Forelimb muscle (tissue), 1 donor: ENCODE measurements at regions not wholly inside any gene's neighbourhood (a gene's known extent, or its start where the extent isn't known, plus 50 kb on each side); places are given as distances from the start of the nearest gene placed in this dataset.

ENCODE experiments used
- DNase-seq: peaks from one replicate; pipeline ENCODE4 v3.0.0-alpha.2; 2013; ENCODE audit warnings: low read depth

- no peak for DNase-seq
Observed at GRCh38 chr2:147081831-147082230, 763.0 kb upstream of the ACVR2A start.

GRCh38 chr2:147076634-147077033 is 768.2 kb upstream of the ACVR2A start:
- DNase-seq: no peak

GRCh38 chr2:147068071-147068470 is 776.8 kb upstream of the ACVR2A start:
- no peak for DNase-seq

GRCh38 chr2:147067136-147067535 is 777.7 kb upstream of the ACVR2A start:
- no peak for DNase-seq

- DNase-seq: no peak
Observed at GRCh38 chr2:147062073-147062472, 782.8 kb upstream of the ACVR2A start.

- no peak for DNase-seq
Observed at GRCh38 chr2:147061269-147061668, 783.6 kb upstream of the ACVR2A start.

GRCh38 chr2:147057892-147058490 is 786.8 kb upstream of the ACVR2A start:
- no peak for DNase-seq

GRCh38 chr2:147051814-147052213 is 793.0 kb upstream of the ACVR2A start:
- DNase-seq: no peak

- peak; percentile 54 for DNase-seq
Observed at GRCh38 chr2:147051248-147051647, 793.6 kb upstream of the ACVR2A start.

GRCh38 chr2:147049957-147050356 is 794.9 kb upstream of the ACVR2A start:
- no peak for DNase-seq

GRCh38 chr2:147046473-147046872 is 798.4 kb upstream of the ACVR2A start:
- DNase-seq: no peak

- DNase-seq: no peak
Observed at GRCh38 chr2:147045113-147045512, 799.7 kb upstream of the ACVR2A start.

- DNase-seq: no peak
Observed at GRCh38 chr2:147041121-147041494, 803.7 kb upstream of the ACVR2A start.

GRCh38 chr2:147040298-147041120 is 804.3 kb upstream of the ACVR2A start:
- DNase-seq: no peak

GRCh38 chr2:147037048-147037447 is 807.8 kb upstream of the ACVR2A start:
- DNase-seq: no peak

- no peak for DNase-seq
Observed at GRCh38 chr2:147033044-147033443, 811.8 kb upstream of the ACVR2A start.

- DNase-seq: no peak
Observed at GRCh38 chr2:147031897-147032296, 812.9 kb upstream of the ACVR2A start.

- DNase-seq: no peak
Observed at GRCh38 chr2:147030966-147031720, 813.7 kb upstream of the ACVR2A start.

GRCh38 chr2:147027436-147027835 is 817.4 kb upstream of the ACVR2A start:
- no peak for DNase-seq

- no peak for DNase-seq
Observed at GRCh38 chr2:147026664-147027295, 818.0 kb upstream of the ACVR2A start.

GRCh38 chr2:147025646-147026585 is 818.9 kb upstream of the ACVR2A start:
- DNase-seq: no peak
